DND-41 (cell line): ENCODE measurements at regions not wholly inside any gene's neighbourhood (a gene's known extent, or its start where the extent isn't known, plus 50 kb on each side); places are given as distances from the start of the nearest gene placed in this dataset.

Experiments
- CTCF ChIP-seq: IDR thresholded peaks from 2 replicates; pipeline ENCODE4 v1.5.1; 2012; ENCODE audit warnings: borderline replicate concordance, low read length, moderate library complexity, mild to moderate bottlenecking; ENCODE audit not compliant: poor library complexity, severe bottlenecking; ENCODE audit errors: extremely low read depth
- EZH2 ChIP-seq: IDR thresholded peaks from 3 replicates; pipeline ENCODE4 v1.6.1; 2012; ENCODE audit warnings: borderline replicate concordance, low read depth, mild to moderate bottlenecking, moderate library complexity, low read length, inconsistent platforms; ENCODE audit not compliant: severe bottlenecking

GRCh38 chr6:92915466-92915865 is 503.9 kb downstream of the EPHA7 start:
- TF ChIP-seq EZH2 (no peak), CTCF (no peak)
